DOHH2 (cell line): ENCODE measurements at regions not wholly inside any gene's neighbourhood (a gene's known extent, or its start where the extent isn't known, plus 50 kb on each side); places are given as distances from the start of the nearest gene placed in this dataset.

Experiments used
- H3F3A ChIP-seq: fragments of 200-600 bp; sonication (generic), shearing (Covaris generic); 2 replicates; pipeline ENCODE4 v1.6.0; 2016; ENCODE audit warnings: antibody characterized with exemption, mild to moderate bottlenecking; ENCODE audit not compliant: control insufficient read depth, insufficient read depth
- H3K27ac ChIP-seq: fragments of 200-600 bp; sonication (generic); 2 replicates; pipeline ENCODE4 v1.5.1; 2014; ENCODE audit warnings: low read depth, mild to moderate bottlenecking, low read length, moderate library complexity
- H3K27me3 ChIP-seq: fragments of 200-600 bp; sonication (generic); 2 replicates; pipeline ENCODE4 v1.6.1; 2014; ENCODE audit warnings: mild to moderate bottlenecking, low read length, mixed read lengths; ENCODE audit not compliant: control insufficient read depth
- H3K36me3 ChIP-seq: fragments of 200-600 bp; sonication (generic); 2 replicates; pipeline ENCODE4 v1.6.1; 2014; ENCODE audit warnings: mild to moderate bottlenecking, low read length, moderate library complexity, mixed read lengths; ENCODE audit not compliant: control insufficient read depth
- H3K4me1 ChIP-seq: fragments of 200-600 bp; sonication (generic); 2 replicates; pipeline ENCODE4 v1.6.1; 2014; ENCODE audit warnings: mild to moderate bottlenecking, low read length, mixed read lengths; ENCODE audit not compliant: control insufficient read depth
- H3K4me2 ChIP-seq: fragments of 200-600 bp; sonication (generic); 2 replicates; pipeline ENCODE4 v1.6.0; 2014; ENCODE audit warnings: mild to moderate bottlenecking, low read length, moderate library complexity
- H3K4me3 ChIP-seq: fragments of 200-600 bp; sonication (generic); 2 replicates; pipeline ENCODE4 v1.5.1; 2014; ENCODE audit warnings: mild to moderate bottlenecking, low read length, mixed read lengths
- H3K79me2 ChIP-seq: fragments of 200-600 bp; sonication (generic); 2 replicates; pipeline ENCODE4 v1.6.1; 2014; ENCODE audit warnings: mild to moderate bottlenecking, low read length, mixed read lengths; ENCODE audit not compliant: control insufficient read depth
- H3K9me2 ChIP-seq: fragments of 200-600 bp; sonication (generic); replicated peaks from 2 replicates; pipeline ENCODE4 v1.6.1; 2014; ENCODE audit warnings: mild to moderate bottlenecking, low read length, mixed read lengths; ENCODE audit not compliant: control insufficient read depth
- H3K9me3 ChIP-seq: fragments of 200-600 bp; sonication (generic); 2 replicates; pipeline ENCODE4 v1.6.1; 2014; ENCODE audit warnings: antibody characterized with exemption, low read length, mixed read lengths; ENCODE audit not compliant: control insufficient read depth, insufficient read depth
- H4K20me1 ChIP-seq: fragments of 200-600 bp; sonication (generic); 2 replicates; pipeline ENCODE4 v1.6.0; 2014; ENCODE audit warnings: low read depth, mild to moderate bottlenecking, antibody characterized with exemption, low read length, moderate library complexity; ENCODE audit not compliant: control insufficient read depth, insufficient read depth
- CTCF ChIP-seq: fragments of 200-600 bp; sonication (generic); IDR thresholded peaks from one replicate; pipeline ENCODE4 v1.5.1; 2014; ENCODE audit warnings: antibody characterized with exemption, mild to moderate bottlenecking, low read depth, low read length; ENCODE audit not compliant: poor library complexity, severe bottlenecking
- EZH2phosphoT487 ChIP-seq: fragments of 200-600 bp; sonication (generic); IDR thresholded peaks from 2 replicates; pipeline ENCODE4 v1.6.1; 2017; ENCODE audit warnings: borderline replicate concordance, mild to moderate bottlenecking, antibody characterized with exemption, low read length, moderate library complexity, mixed read lengths

- Histone ChIP-seq H3K4me2 (no peak overlapping the region), H3F3A (no peaks in the 10 kb centered on the region), H3K27me3 (no peaks in the 10 kb centered on the region), H3K4me3 (no peak overlapping the region), H4K20me1 (no peaks in the 10 kb centered on the region), H3K27ac (no peak overlapping the region), H3K36me3 (no peaks in the 10 kb centered on the region), H3K4me1 (no peaks in the 10 kb centered on the region), H3K9me2 (no peaks in the 10 kb centered on the region), H3K79me2 (no peaks in the 10 kb centered on the region), H3K9me3 (peaks cover 10% of the 10 kb centered on the region; the same call in 1 of the 2 replicates)
- no peak for TF ChIP-seq CTCF
- TF ChIP-seq EZH2phosphoT487, result no peak
Measured at GRCh38 chr12:46046436-46046835, 56.1 kb upstream of the SCAF11 start.

- Histone ChIP-seq H4K20me1 (no peaks in the 10 kb centered on the region), H3K9me3 (peaks cover 9% of the 10 kb centered on the region; the same call in 1 of the 2 replicates), H3K4me1 (no peaks in the 10 kb centered on the region), H3K27ac (no peak overlapping the region), H3K36me3 (no peaks in the 10 kb centered on the region), H3K27me3 (no peaks in the 10 kb centered on the region), H3K79me2 (no peaks in the 10 kb centered on the region), H3K4me2 (no peak overlapping the region), H3K4me3 (no peak overlapping the region), H3K9me2 (no peaks in the 10 kb centered on the region), H3F3A (no peaks in the 10 kb centered on the region)
- TF ChIP-seq CTCF (no peak), EZH2phosphoT487 (no peak)
Measured at GRCh38 chr12:46043972-46044520, 53.7 kb upstream of the SCAF11 start.
